Right renal cortex interstitium (tissue), 3 donors: ENCODE measurements at regions not wholly inside any gene's neighbourhood (a gene's known extent, or its start where the extent isn't known, plus 50 kb on each side); places are given as distances from the start of the nearest gene placed in this dataset.

Experiments
- DNase-seq, 3 donors: peaks; one replicate each; pipeline ENCODE4 v3.0.0-alpha.2; 2013; ENCODE audit warnings: low read depth in 3 of 3, low spot score in 2 of 3

- DNase-seq = no peak
These were observed 610.5 kb downstream of the ACTR3B start for GRCh38 chr7:153370092-153370491.

GRCh38 chr7:153380636-153381035 lies 621.1 kb downstream of the ACTR3B start:
- no peak for DNase-seq

GRCh38 chr7:153381275-153382040 lies 621.9 kb downstream of the ACTR3B start:
- DNase-seq = peak; percentile 43 to 58 (median 48)

- no peak for DNase-seq
These were observed 623.1 kb downstream of the ACTR3B start for GRCh38 chr7:153382641-153383101.

GRCh38 chr7:153383781-153384180 lies 624.2 kb downstream of the ACTR3B start:
- DNase-seq = no peak

GRCh38 chr7:153385502-153385901 lies 626.0 kb downstream of the ACTR3B start:
- no peak for DNase-seq

- no peak for DNase-seq
These were observed 627.0 kb downstream of the ACTR3B start for GRCh38 chr7:153386556-153386955.

- DNase-seq = no peak
These were observed 629.1 kb downstream of the ACTR3B start for GRCh38 chr7:153388611-153389010.

- no peak for DNase-seq
These were observed 629.7 kb downstream of the ACTR3B start for GRCh38 chr7:153389261-153389660.

- no peak for DNase-seq
These were observed 631.4 kb downstream of the ACTR3B start for GRCh38 chr7:153390955-153391354.

- DNase-seq = no peak
These were observed 633.2 kb downstream of the ACTR3B start for GRCh38 chr7:153392726-153393125.

- DNase-seq = no peak
These were observed 634.1 kb downstream of the ACTR3B start for GRCh38 chr7:153393666-153394065.

GRCh38 chr7:153396475-153396874 lies 636.9 kb downstream of the ACTR3B start:
- DNase-seq = no peak

GRCh38 chr7:153397459-153397858 lies 637.9 kb downstream of the ACTR3B start:
- no peak for DNase-seq

GRCh38 chr7:153397906-153398305 lies 638.4 kb downstream of the ACTR3B start:
- no peak for DNase-seq

- no peak for DNase-seq
These were observed 638.8 kb downstream of the ACTR3B start for GRCh38 chr7:153398370-153398769.

- DNase-seq = no peak
These were observed 639.4 kb downstream of the ACTR3B start for GRCh38 chr7:153398789-153399553.

- no peak for DNase-seq
These were observed 640.0 kb downstream of the ACTR3B start for GRCh38 chr7:153399554-153399940.

- DNase-seq = no peak
These were observed 641.4 kb downstream of the ACTR3B start for GRCh38 chr7:153400735-153401593.

- DNase-seq = no peak
These were observed 642.5 kb downstream of the ACTR3B start for GRCh38 chr7:153401795-153402720.
